ENCODE measurements at regions not wholly inside any gene's neighbourhood (a gene's known extent, or its start where the extent isn't known, plus 50 kb on each side); places are given as distances from the start of the nearest gene placed in this dataset.

DNA sequence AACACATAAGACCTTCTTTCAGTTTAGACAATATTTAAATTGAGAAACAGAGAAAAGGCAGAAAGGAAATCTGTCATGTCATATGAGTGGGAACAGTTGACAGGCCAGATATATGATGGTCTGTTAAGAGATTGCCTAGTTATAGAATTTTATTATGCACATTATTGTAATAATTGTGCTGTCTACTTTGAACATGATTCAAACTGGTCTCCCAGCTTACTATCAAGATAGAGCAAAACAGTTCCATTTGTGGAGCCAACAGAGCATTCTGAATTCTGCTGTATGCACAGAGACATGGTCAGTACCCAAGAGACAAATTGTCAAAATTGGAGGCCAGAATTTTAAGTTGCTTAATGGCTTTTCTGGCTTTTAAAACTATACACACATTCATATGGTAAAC is 139.4 kb downstream of the FBXO8 start:
- no peak for TF ChIP-seq ZC3H10 (CRISPR knock-in tag; IDR thresholded peaks at IDR 0.05)
- TF ChIP-seq PPARA (CRISPR knock-in tag; IDR thresholded peaks at IDR 0.05; ENCODE audit: borderline replicate concordance), result no peak
- no peak for TF ChIP-seq ZFP30 (CRISPR knock-in tag; IDR thresholded peaks at IDR 0.05)
- no peak for TF ChIP-seq ZFP3 (CRISPR knock-in tag; IDR thresholded peaks at IDR 0.05)
- TF ChIP-seq RARB (CRISPR knock-in tag; IDR thresholded peaks at IDR 0.05), result no peak

All from SK-N-SH treated with all-trans-retinoic acid at 6 μM for 48 hours (cell line).